ENCODE measurements at regions not wholly inside any gene's neighbourhood (a gene's known extent, or its start where the extent isn't known, plus 50 kb on each side); places are given as distances from the start of the nearest gene placed in this dataset.
"Not testable (repeated sequence)": the region's sequence is repeated elsewhere in the genome, so short reads cannot be mapped to it uniquely, and the experiment has no call there.

DNA sequence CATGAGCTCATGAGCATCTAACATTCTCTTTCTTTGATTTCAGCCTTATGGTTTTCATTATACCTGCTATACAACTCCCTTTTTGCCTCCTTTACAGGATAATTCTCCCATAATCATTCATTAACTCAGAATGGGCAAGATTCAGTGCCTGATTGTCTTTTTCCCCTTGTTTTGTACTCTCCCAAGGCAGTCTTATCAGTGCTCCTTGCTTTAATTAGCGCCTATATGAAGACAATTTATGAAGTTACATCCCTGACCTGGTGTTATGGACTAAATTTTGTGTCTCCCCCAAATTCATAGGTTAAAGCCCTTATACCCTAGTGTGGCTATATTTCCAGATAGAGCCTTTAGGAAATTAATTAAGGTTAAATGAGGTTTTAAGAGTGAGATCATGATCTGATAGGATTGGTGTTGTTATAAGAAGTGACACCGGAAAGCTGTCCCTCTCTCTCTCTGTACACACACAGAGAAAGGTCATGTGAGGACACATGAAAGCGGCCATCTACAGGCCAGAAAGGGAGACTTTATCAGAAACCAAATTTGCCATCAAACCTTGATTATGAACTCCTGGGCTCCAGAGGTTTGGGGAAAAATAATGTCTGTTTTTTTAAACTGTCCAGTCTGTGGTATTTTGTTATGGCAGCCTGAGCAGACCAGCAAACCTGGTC is 185.8 kb upstream of the CHODL start:
- H3K4me3 Mint-ChIP-seq: no peak overlapping the region
- intact Hi-C loops (cut with micrococcal nuclease): no loop called here

GRCh38 chr21:18053151-18053550 is 191.5 kb upstream of the CHODL start:
- Mint-ChIP-seq H3K4me3 (no peak overlapping the region), H3K9me3 (no peaks in the 10 kb centered on the region), H3K4me1 (no peaks in the 10 kb centered on the region), H3K27me3 (no peaks in the 10 kb centered on the region), H3K36me3 (ENCODE audit: low read depth) (no peaks in the 10 kb centered on the region), H3K27ac (no peak overlapping the region)
- intact Hi-C loops (cut with micrococcal nuclease): no loop called here
- DNase-seq: no peak

More for the DNA sequence above, 185.8 kb upstream of the CHODL start:
- Mint-ChIP-seq H3K27me3 (no peaks in the 10 kb centered on the region), H3K27ac (no peak overlapping the region), H3K4me1 (no peaks in the 10 kb centered on the region), H3K9me3 (peaks cover 6% of the 10 kb centered on the region), H3K36me3 (ENCODE audit: low read depth) (no peaks in the 10 kb centered on the region)
- DNase-seq: no peak

DNA sequence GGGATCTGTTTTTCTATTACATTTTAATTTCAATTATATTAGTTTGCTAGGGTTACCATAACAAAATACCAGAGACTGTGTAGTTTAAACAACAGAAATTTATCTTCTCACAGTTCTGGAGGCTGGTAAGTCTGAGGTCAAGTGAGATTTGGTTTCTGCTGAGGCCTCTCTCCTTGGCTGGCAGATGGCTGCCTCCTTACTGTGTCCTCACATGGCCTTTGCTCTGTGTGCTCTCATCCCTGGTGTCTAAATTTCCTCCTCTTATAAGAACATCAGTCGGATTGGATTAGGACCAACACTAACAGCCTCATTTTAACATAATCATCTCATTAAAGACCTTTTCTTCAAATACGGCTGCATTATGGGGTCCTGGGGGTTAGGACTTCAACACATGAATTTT is 195.2 kb upstream of the CHODL start:
- DNase-seq: no peak
- no peak overlapping the region for H3K4me3 Mint-ChIP-seq
- no peaks in the 10 kb centered on the region for H3K27me3 Mint-ChIP-seq
- H3K4me1 Mint-ChIP-seq: no peaks in the 10 kb centered on the region
- H3K36me3 Mint-ChIP-seq (ENCODE audit: low read depth): no peaks in the 10 kb centered on the region
- H3K9me3 Mint-ChIP-seq: no peaks in the 10 kb centered on the region
- intact Hi-C loops (cut with micrococcal nuclease): no loop called here
- H3K27ac Mint-ChIP-seq: no peak overlapping the region

DNA sequence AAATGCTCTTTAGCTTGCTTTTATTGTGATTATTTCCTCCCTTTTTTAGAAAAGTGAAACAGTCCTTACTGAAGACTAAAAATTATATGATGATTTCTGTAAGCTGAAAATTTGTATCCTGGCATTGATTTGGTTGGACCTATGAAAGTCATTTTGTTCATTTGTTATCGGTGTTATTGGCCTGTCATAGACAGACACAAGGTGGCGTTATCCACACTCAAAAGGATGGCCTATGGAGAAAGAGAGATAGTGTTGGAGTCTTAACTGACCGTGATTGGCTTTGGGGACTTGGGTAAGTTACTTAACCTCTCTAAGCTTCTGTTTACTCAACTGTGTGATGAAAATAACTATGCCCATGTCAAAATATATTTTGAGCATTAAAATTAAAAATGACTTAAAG is 203.6 kb upstream of the CHODL start:
- intact Hi-C loops (cut with micrococcal nuclease): no loop called here
- Mint-ChIP-seq H3K27me3 (no peaks in the 10 kb centered on the region), H3K27ac (no peak overlapping the region), H3K4me1 (no peaks in the 10 kb centered on the region), H3K4me3 (no peak overlapping the region), H3K9me3 (no peaks in the 10 kb centered on the region), H3K36me3 (ENCODE audit: low read depth) (no peaks in the 10 kb centered on the region)
- no peak for DNase-seq

GRCh38 chr21:18030248-18030647 is 211.1 kb upstream of the C21orf91 start:
- Mint-ChIP-seq H3K36me3 (ENCODE audit: low read depth) (no peaks in the 10 kb centered on the region), H3K9me3 (no peaks in the 10 kb centered on the region), H3K4me1 (peaks cover 2% of the 10 kb centered on the region), H3K4me3 (no peak overlapping the region), H3K27ac (no peak overlapping the region), H3K27me3 (no peaks in the 10 kb centered on the region)
- intact Hi-C loops (cut with micrococcal nuclease): no loop called here
- DNase-seq: no peak

DNA sequence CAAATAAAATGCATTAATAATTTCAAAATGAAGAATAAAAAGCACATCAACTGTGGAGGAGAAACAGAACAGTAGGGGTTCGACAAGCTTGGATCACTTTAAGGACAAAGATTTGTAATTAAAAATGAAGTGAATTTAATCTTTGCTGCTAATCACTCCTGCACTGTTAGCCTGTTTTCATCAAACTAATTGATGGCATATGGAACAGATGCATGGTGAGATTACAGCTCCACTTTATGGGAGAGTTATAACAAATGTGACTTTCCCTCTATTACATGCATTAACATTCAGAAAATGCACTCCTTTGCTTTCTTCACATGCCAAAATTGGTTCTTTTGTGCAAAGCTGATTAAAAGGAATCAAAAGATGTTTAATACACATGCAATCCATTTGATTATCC is 207.2 kb upstream of the C21orf91 start:
- no peaks in the 10 kb centered on the region for H3K27me3 Mint-ChIP-seq
- intact Hi-C loops (cut with micrococcal nuclease): no loop called here
- no peak for DNase-seq
- H3K9me3 Mint-ChIP-seq: no peaks in the 10 kb centered on the region
- peaks cover 2% of the 10 kb centered on the region for H3K4me1 Mint-ChIP-seq
- no peak overlapping the region for H3K4me3 Mint-ChIP-seq
- no peaks in the 10 kb centered on the region for H3K36me3 Mint-ChIP-seq (ENCODE audit: low read depth)
- H3K27ac Mint-ChIP-seq: no peak overlapping the region

DNA sequence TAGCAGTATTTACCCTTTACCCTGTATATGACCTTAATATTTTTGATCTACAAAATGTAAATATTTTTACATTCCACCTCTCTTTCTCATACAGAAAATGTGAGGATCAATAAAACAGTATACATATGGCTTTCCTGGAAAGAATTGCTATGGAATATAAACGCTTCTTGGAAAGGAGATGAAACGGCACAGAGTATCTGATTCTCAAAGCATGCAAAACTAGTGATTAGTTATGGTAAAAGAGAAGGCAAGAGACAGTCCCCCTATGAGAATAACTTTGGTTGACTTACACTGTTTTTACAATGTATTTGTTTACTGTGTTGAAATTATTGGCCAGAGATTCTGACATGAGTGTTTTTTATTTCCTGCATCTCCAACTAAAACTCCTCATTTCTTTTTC is 204.6 kb upstream of the C21orf91 start:
- no peak for DNase-seq
- Mint-ChIP-seq H3K36me3 (ENCODE audit: low read depth) (no peaks in the 10 kb centered on the region), H3K9me3 (no peaks in the 10 kb centered on the region), H3K27ac (no peak overlapping the region), H3K4me3 (no peak overlapping the region), H3K4me1 (no peaks in the 10 kb centered on the region), H3K27me3 (no peaks in the 10 kb centered on the region)
- intact Hi-C loops (cut with micrococcal nuclease): no loop called here

DNA sequence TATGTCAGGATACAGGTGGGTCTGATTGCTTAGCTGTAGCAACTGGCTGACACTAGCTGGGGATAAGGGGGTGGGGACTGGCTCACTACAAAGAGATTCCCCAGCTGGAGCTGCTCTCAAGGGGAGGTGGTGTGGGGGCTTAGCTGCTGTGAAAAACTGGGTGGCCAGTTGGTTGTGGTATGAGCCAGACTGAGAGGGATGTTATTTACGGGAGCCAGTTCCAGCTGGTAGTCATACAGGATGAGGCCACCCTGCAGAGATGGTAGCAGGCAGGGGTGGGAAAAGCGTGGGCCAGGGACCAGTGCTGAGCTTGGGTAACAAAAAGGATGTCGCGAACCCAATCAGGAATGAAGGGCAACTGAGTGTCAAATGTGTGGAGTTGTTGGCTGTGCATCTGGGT is 204.0 kb upstream of the C21orf91 start:
- H3K4me3 Mint-ChIP-seq: no peak overlapping the region
- no peaks in the 10 kb centered on the region for H3K27me3 Mint-ChIP-seq
- intact Hi-C loops (cut with micrococcal nuclease): no loop called here
- H3K9me3 Mint-ChIP-seq: no peaks in the 10 kb centered on the region
- DNase-seq: no peak
- no peak overlapping the region for H3K27ac Mint-ChIP-seq
- H3K4me1 Mint-ChIP-seq: no peaks in the 10 kb centered on the region
- no peaks in the 10 kb centered on the region for H3K36me3 Mint-ChIP-seq (ENCODE audit: low read depth)

DNA sequence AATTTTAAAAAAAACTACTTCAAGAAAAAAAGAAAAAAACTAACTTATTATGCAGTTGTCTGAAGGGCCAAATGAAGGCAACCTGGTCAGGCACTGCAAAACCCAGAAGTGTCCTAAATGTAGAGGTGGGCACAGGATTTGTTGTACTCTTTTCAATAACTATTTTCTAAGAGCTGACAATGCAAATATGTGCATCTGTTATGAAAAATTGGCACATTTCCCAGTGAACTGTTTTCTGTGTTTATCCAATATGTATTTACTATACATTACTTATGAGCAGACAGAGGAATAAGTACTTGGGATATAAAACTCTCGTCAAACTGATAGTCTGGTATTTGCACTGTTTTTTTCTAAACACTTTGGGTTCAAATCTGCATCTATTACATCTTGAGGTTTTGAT is 188.0 kb upstream of the C21orf91 start:
- no peaks in the 10 kb centered on the region for H3K4me1 Mint-ChIP-seq
- no peak overlapping the region for H3K27ac Mint-ChIP-seq
- intact Hi-C loops (cut with micrococcal nuclease): no loop called here
- H3K4me3 Mint-ChIP-seq: no peak overlapping the region
- H3K9me3 Mint-ChIP-seq: no peaks in the 10 kb centered on the region
- no peaks in the 10 kb centered on the region for H3K27me3 Mint-ChIP-seq
- no peaks in the 10 kb centered on the region for H3K36me3 Mint-ChIP-seq (ENCODE audit: low read depth)
- no peak for DNase-seq

DNA sequence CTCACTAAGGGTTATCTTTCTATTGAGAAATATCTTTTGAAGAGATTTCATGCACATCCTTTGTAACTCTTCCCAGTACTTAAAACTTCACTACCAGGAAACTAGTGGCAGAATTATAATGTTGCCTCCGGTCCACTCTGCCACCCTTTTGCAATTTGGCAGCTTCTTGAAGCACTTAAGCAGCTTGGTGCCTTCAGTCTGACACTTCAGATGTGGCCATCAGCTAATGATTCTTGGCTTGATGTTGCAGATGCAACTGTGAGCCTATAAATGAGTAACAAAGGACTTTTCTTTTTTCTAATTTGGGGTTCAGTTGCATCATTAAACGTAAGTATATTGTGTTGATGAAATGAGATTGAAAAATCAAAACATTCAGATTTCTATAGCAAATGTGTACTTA is 187.5 kb upstream of the C21orf91 start:
- H3K27ac Mint-ChIP-seq: no peak overlapping the region
- DNase-seq: no peak
- intact Hi-C loops (cut with micrococcal nuclease): no loop called here

DNA sequence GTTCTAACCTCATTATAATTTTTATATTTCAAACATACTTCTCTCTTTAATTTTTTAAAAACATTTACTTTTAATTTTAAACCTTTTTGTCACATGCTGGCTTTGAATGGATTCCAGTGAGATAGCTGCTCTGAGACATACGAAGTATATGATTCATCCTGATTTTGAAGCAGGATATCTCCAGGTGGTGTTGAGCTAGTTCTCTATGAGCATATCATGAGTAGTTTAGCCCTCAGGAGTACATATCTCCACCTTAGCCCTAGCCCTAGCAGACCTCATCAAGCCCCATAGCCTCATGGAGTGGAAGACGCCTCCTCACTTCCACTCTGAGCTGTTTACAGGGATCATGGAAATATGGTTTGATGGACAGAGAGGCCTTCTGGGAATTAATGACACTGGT is 183.2 kb upstream of the C21orf91 start:
- H3K27ac Mint-ChIP-seq: no peak overlapping the region
- H3K9me3 Mint-ChIP-seq: no peaks in the 10 kb centered on the region
- no peak overlapping the region for H3K4me3 Mint-ChIP-seq
- H3K4me1 Mint-ChIP-seq: no peaks in the 10 kb centered on the region
- intact Hi-C loops (cut with micrococcal nuclease): no loop called here
- H3K27me3 Mint-ChIP-seq: no peaks in the 10 kb centered on the region
- no peak for DNase-seq
- H3K36me3 Mint-ChIP-seq (ENCODE audit: low read depth): no peaks in the 10 kb centered on the region

More for the DNA sequence above, 187.5 kb upstream of the C21orf91 start:
- H3K4me1 Mint-ChIP-seq: no peaks in the 10 kb centered on the region
- H3K9me3 Mint-ChIP-seq: no peaks in the 10 kb centered on the region
- no peak overlapping the region for H3K4me3 Mint-ChIP-seq
- H3K36me3 Mint-ChIP-seq (ENCODE audit: low read depth): no peaks in the 10 kb centered on the region
- no peaks in the 10 kb centered on the region for H3K27me3 Mint-ChIP-seq

DNA sequence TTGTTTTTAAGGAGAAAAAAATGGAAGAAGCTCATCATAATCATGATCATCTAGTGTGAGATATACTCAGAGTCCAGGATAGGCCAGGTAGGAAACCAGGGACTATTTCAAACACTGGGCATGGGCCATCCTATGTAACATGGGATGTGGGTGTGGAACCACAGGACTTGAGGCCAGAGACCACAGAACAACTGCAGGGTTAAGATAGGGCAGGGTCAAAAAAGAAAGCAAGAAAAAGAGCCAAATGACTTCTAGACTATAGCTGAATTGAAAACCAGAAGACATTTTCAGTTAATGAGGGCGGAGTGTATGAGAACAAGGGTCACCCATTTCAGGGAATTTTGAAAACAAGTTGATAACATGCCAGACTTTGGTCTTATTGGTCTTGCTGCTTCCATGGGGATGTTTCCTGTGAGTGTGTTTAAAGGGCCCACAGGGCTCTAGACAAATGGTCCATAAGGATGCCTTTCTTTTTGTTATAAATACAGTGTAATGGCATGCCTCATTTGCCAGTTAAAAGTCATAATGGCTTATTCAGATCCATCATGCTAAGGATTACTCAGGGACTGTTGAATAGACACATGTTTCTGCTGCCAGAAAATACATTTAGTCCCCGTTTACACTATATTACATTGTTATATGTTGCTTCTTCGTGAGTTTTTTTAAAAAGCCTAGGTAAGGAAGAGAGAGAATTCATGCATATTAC is 182.0 kb upstream of the C21orf91 start:
- no peak overlapping the region for H3K4me3 Mint-ChIP-seq
- no peaks in the 10 kb centered on the region for H3K9me3 Mint-ChIP-seq
- H3K27me3 Mint-ChIP-seq: no peaks in the 10 kb centered on the region
- H3K36me3 Mint-ChIP-seq (ENCODE audit: low read depth): no peaks in the 10 kb centered on the region
- no peak overlapping the region for H3K27ac Mint-ChIP-seq
- H3K4me1 Mint-ChIP-seq: no peaks in the 10 kb centered on the region
- intact Hi-C loops (cut with micrococcal nuclease): no loop called here
- no peak for DNase-seq

GRCh38 chr21:17998599-17998998 is 179.4 kb upstream of the C21orf91 start:
- intact Hi-C loops (cut with micrococcal nuclease); H3K36me3 Mint-ChIP-seq (ENCODE audit: low read depth); H3K27ac Mint-ChIP-seq; H3K9me3 Mint-ChIP-seq; H3K27me3 Mint-ChIP-seq; H3K4me1 Mint-ChIP-seq; DNase-seq; H3K4me3 Mint-ChIP-seq: not testable (repeated sequence)

DNA sequence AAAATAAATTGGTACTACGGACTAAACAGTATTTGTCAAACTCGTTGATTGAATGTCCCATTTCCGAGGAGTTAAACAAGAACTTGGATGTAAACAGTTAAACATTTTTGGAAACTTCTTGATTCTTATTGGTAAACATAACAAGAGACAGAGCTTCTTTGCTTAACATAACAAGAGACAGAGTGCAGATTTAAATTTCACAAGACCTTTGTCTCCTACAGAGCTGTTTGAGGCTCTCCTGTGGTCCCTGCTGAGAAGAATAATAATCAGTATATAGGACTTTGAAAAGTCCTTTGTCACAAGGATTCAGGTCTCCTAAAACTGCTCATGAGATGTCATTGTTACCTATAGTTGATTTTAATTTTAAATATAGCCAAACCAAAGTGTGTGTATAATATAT is 170.6 kb upstream of the C21orf91 start:
- Mint-ChIP-seq H3K4me1 (no peaks in the 10 kb centered on the region), H3K27ac (no peak overlapping the region), H3K36me3 (ENCODE audit: low read depth) (no peaks in the 10 kb centered on the region), H3K4me3 (no peak overlapping the region), H3K27me3 (no peaks in the 10 kb centered on the region), H3K9me3 (peaks cover 14% of the 10 kb centered on the region)
- intact Hi-C loops (cut with micrococcal nuclease): no loop called here
- DNase-seq: no peak

DNA sequence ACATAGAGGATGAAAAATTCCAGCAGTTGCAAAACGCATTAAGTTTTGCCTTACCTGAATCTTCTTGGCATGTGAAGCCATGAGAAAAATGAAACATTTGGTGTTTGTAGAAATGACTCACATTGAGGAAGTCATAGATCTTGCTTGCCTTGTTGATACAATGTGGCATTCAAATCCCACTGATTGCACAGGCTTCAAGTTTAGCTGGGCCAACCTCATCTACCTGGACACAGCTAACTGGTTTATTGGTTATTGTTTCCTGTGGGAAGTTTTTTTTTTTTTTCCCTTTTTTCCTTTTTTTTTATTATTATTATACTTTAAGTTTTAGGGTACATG is 168.9 kb upstream of the C21orf91 start:
- Mint-ChIP-seq H3K4me1 (no peaks in the 10 kb centered on the region), H3K9me3 (peaks cover 10% of the 10 kb centered on the region), H3K4me3 (no peak overlapping the region), H3K27me3 (no peaks in the 10 kb centered on the region), H3K36me3 (ENCODE audit: low read depth) (no peaks in the 10 kb centered on the region), H3K27ac (no peak overlapping the region)
- DNase-seq: no peak
- intact Hi-C loops (cut with micrococcal nuclease): no loop called here

Data from activated CD4-positive, alpha-beta T cell treated with anti-CD3 and anti-CD28 coated beads, Interleukin-2, amount 10 ng/mL, durations not matched to agents 24 days and 14 days (primary cell).